GM18499 (cell line): ENCODE measurements at regions not wholly inside any gene's neighbourhood (a gene's known extent, or its start where the extent isn't known, plus 50 kb on each side); places are given as distances from the start of the nearest gene placed in this dataset.

ENCODE experiments used
- ATAC-seq: cut with Tn5 transposase; IDR thresholded peaks from one replicate; pipeline ENCODE4 v1.9.1; 2021; ENCODE audit warnings: moderate number of reproducible peaks; ENCODE audit not compliant: insufficient read depth, unreplicated experiment

- no peak for ATAC-seq
Observed at GRCh38 chr9:28922891-28923290, 1349.6 kb upstream of the C9orf72 start.

DNA sequence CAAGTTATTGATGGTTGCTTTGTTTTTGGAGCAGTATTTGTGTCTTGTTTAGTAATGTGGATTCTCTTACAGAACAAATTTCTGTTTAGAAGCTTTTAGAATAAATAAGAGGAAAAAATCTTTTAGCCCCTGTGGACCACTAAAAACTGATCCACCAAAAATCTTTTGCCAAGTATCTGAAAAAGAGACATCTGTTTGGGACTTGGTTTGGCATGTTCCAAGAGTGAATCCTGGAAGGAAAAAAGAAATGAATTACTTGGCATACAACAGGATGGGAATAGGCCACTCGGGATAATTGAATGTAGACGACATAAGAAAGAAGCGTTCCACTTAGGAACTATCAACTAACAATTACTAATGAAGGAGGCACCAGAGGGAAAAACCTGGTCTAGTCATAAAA, 1350.1 kb upstream of the C9orf72 start:
- ATAC-seq: no peak

DNA sequence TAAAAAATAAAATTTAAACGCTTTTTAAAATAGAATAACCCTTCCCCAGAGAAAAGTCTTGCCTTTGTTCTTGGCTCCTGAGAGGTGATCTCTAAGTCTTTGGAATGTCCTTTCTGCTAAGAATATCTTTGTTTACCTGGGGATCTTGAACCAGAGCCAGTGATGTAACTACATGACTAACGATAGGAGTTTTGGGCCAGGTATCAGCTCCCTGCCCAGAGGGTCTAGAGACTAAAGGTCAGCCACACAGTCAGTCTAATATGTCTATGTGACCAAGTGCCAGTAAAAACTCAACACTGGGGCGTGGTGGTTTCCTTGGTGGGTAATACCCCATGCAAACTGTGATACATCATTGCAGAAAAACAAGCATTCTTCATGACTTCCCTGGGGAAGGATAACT, 1351.9 kb upstream of the C9orf72 start:
- ATAC-seq: no peak

DNA sequence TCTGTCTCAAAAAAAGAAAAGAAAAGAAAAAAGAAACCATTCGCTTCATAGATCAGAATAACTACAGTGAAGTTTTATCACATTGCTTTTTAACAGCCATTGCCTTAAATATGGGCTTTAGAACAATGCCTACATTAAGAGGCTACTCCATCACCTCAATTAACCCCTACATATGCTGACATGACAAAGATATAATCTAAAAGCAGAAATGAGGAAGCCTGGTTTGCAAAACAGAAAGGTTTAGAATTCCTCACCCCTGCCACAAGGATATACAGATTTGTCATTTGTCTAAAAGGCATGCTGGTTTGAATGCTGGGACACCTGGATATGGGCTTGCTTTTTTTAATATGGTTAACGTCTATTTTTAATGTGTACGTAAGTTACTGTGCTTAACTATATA, 1353.0 kb upstream of the C9orf72 start:
- ATAC-seq: no peak

DNA sequence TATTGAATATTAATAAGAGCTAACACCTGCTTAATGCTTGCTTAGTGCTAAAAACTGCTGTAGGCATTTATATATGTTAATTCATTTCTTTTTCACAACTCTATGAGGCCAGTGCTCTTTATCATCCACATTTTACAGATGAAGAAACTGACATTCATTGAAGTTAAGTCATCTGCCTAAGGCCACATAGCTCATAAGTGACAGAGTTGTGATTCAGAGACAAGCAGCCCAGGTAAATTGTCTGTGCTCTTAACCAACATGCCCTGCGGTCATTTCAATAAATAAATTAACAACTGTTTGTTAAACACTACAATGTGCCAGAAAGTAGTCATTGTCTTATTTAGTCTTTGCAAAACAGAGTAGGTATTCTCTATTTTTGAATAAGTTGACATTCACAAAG, 1354.4 kb upstream of the C9orf72 start:
- ATAC-seq: no peak

DNA sequence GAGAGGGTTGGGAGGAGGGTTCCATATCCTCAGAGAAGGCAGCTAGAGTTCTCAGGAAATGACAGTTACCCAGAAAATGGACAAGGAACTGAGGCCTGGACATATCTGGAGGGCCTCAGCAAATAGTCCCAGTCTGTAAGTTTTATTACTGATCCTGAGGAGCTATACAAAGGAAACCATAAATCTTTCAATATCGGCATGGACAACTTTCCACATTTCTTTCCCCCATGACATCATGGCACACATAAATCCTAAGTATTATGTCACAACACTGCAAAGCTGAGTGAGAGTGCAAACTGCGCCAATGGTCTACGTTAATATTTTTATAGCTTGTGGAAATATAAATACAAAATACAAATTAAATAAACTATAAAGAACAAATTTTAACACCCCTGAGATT, 1356.2 kb upstream of the C9orf72 start:
- no peak for ATAC-seq

- ATAC-seq: no peak
Observed at GRCh38 chr9:28930766-28931165, 1357.5 kb upstream of the C9orf72 start.

- ATAC-seq: no peak
Observed at GRCh38 chr9:28934111-28934510, 1360.8 kb upstream of the C9orf72 start.

DNA sequence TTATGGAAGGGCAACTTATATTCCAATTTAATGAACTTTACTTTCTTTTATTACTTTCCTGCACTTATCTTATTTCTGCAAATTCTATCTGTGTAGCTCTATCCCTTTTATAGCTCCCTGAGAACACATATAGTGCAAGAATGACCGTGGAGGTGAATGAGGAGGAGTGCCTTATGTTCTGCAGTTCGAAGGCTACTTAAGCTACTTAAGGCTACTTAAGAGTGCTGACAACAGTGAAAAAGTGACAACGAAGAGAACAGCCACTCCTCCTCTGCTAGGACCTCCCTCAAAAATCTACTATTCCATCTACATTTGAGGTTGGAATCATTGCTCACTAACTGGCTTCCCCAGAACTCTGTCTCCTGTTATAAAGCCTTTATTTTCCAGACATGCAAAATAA, 1365.7 kb upstream of the C9orf72 start:
- ATAC-seq: no peak

DNA sequence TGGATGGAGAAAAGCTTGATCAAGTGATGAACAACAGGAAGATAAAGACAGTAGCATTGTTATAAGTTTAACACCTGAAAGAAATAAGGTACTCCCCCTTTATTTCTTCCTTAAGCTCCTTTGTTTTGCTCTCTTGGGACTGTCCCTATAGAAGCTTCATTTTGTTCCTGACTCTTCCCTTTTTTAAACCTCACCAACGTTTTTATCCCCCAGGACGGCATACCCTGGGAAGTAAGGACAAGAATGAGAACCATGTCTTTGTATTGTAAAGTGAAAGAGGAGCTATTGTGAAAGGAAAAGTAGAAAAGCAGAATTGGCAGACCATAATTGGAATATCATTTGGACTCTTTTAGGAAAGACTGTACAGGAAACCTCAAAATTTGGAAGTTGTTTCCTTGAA, 1368.6 kb upstream of the C9orf72 start:
- ATAC-seq: no peak

GRCh38 chr9:28942941-28943340, 1369.7 kb upstream of the C9orf72 start:
- no peak for ATAC-seq

- ATAC-seq: no peak
Observed at GRCh38 chr9:28946648-28947047, 1373.4 kb upstream of the C9orf72 start.

- no peak for ATAC-seq
Observed at GRCh38 chr9:28951945-28952344, 1378.7 kb upstream of the C9orf72 start.

- ATAC-seq: no peak
Observed at GRCh38 chr9:28956116-28956880, 1383.0 kb upstream of the C9orf72 start.

- ATAC-seq: no peak
Observed at GRCh38 chr9:28960602-28961001, 1387.3 kb upstream of the C9orf72 start.

DNA sequence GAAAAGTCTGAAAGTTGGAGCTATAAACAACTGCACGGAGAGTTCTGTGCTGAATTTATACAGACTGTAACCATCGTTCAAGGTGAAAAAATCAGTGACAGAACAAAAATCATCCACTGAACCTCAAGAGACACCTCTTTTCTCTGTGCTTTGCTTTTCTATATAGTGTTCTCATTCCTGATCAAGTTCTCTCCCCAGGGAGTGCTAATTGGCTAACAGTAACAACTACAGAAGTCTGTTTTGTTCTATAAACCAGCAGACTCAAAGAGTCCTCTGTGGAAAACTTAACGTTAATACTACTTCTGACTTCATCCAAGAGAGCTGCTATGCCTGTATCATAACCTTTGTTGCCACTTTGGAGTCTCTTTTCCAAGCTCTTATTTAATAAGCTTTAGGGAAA, 1388.3 kb upstream of the C9orf72 start:
- no peak for ATAC-seq

- ATAC-seq: no peak
Observed at GRCh38 chr9:28967226-28967625, 1393.9 kb upstream of the C9orf72 start.

GRCh38 chr9:28970241-28970654, 1397.0 kb upstream of the C9orf72 start:
- ATAC-seq: no peak

DNA sequence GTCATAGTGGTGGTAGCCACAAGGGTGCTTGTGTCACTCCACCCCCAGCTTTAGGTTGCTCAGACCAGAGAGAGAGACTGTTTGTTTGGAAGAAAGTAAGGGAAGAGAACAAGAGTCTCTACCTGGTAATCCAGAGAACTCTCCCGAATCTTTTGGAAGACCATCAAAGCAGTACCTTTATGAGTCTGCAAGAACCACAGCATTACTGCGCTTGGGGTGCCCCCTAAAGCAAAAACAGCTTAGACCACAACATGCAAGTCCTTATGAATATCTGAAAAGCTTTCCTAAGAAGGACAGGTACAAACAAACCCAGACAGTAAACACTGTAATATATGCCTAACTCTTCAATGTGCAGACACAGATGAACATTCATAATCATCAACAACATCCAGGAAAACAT, 1398.6 kb upstream of the C9orf72 start:
- no peak for ATAC-seq

DNA sequence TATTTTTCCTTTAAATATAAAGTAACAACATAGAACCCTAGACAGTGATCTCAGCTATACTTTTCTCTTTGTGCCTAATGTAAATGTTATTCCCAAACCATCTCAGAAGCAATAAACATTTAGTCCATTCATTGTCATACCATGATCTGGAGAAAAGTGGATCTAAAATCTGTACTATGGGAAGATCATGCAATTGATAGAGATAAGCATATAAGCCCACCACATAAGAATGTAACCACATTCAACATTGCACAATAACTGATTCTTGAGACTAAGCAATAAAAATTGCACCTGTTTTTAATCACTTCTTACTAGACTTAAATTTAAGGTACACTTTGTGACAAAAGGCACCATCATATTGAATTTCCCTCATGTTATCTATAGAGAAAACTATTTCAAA, 1403.0 kb upstream of the C9orf72 start:
- no peak for ATAC-seq

DNA sequence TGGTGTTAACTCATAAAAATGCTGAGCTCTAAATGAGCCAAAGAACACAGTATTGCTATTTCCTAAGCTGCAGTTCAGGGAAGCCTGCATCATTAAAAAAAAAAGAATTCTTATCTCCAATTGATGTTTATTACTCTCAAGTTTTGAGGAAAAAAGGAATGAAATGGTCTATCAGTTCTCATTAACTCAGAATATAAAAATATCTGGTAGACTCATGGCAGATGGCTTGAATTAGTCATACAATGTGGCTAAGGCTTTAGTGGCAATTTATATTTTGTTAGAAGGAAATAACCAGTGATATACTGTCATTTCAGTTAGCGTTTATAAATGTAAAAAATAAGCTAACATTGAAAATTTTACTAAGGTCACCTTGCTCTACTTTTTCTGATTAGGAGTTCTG, 1403.4 kb upstream of the C9orf72 start:
- no peak for ATAC-seq

GRCh38 chr9:28981129-28981528, 1407.8 kb upstream of the C9orf72 start:
- no peak for ATAC-seq

- ATAC-seq: no peak
Observed at GRCh38 chr9:28981711-28982110, 1408.4 kb upstream of the C9orf72 start.
